OCI-LY7 (cell line): ENCODE measurements at regions not wholly inside any gene's neighbourhood (a gene's known extent, or its start where the extent isn't known, plus 50 kb on each side); places are given as distances from the start of the nearest gene placed in this dataset.

Experiments used
- CTCF ChIP-seq: fragments of 200-600 bp; sonication (generic); conservative IDR thresholded peaks from 2 replicates; pipeline ENCODE4 v1.5.1; 2014; ENCODE audit warnings: mild to moderate bottlenecking, antibody characterized with exemption, low read length, moderate library complexity, mixed read lengths
- EZH2phosphoT487 ChIP-seq: fragments of 200-600 bp; sonication (generic); IDR thresholded peaks from 2 replicates; pipeline ENCODE4 v1.6.1; 2018; ENCODE audit warnings: low read depth, borderline replicate concordance, mild to moderate bottlenecking, mixed run types, antibody characterized with exemption, low read length, moderate library complexity, mixed read lengths

- no peak for TF ChIP-seq CTCF
- no peak for TF ChIP-seq EZH2phosphoT487
These were observed 89.6 kb upstream of the SETBP1 start for GRCh38 chr18:44590956-44591670.
